SK-N-SH (cell line): ENCODE measurements at regions not wholly inside any gene's neighbourhood (a gene's known extent, or its start where the extent isn't known, plus 50 kb on each side); places are given as distances from the start of the nearest gene placed in this dataset.

Experiments
- CTCF ChIA-PET: fragments of 300-600, 350-600 bp; formaldehyde crosslinking; extraction: SDS; loops from one replicate; lab custom pipeline; 2021; lab: Yijun Ruan, JAX
- POLR2A ChIA-PET: fragments of 350-600 bp; sonication (Branson Sonifier 250); formaldehyde crosslinking; extraction: SDS; loops from one replicate; lab custom pipeline; 2020; ENCODE audit warnings: antibody characterized with exemption, inconsistent platforms; lab: Yijun Ruan, JAX
- DNase-seq: peaks from one replicate; pipeline ENCODE4 v3.0.0; 2012
- H2AFZ ChIP-seq: fragments of 200-600 bp; sonication (generic); 2 replicates; pipeline ENCODE4 v1.8.1; 2016; ENCODE audit warnings: antibody characterized with exemption, mild to moderate bottlenecking, low read depth
- H3F3A ChIP-seq: fragments of 200-600 bp; sonication (generic); replicated peaks from 2 replicates; pipeline ENCODE3; 2016; ENCODE audit warnings: antibody characterized with exemption, mild to moderate bottlenecking; ENCODE audit not compliant: insufficient read depth
- H3K27ac ChIP-seq, 2 experiments: fragments of 200-500 bp in 1 of 2; fragments of 200-600 bp in 1 of 2; sonication (Bioruptor generic) in 1 of 2; sonication (generic), shearing (Covaris generic) in 1 of 2; 2 replicates each; pipeline versions ENCODE4 v1.5.1 to v1.6.1; 2014 to 2016; ENCODE audit warnings: low read depth in 2 of 2, inconsistent platforms in 1 of 2, low read length in 1 of 2, mild to moderate bottlenecking in 1 of 2, mixed read lengths in 1 of 2
- H3K27me3 ChIP-seq: fragments of 200-600 bp; sonication (generic), shearing (Covaris generic); 2 replicates; pipeline ENCODE4 v1.6.1; 2016; ENCODE audit warnings: mixed run types; ENCODE audit not compliant: insufficient read depth
- H3K36me3 ChIP-seq, 2 experiments: fragments of 200-500 bp in 1 of 2; fragments of 200-600 bp in 1 of 2; sonication (Bioruptor generic) in 1 of 2; sonication (generic) in 1 of 2; replicated peaks in 1 of 2; 2 replicates each; pipeline versions ENCODE3 to v1.5.1; 2014 to 2016; ENCODE audit warnings: low read length in 1 of 2, mild to moderate bottlenecking in 1 of 2; ENCODE audit not compliant: insufficient read depth in 2 of 2, control insufficient read depth in 1 of 2
- H3K4me1 ChIP-seq, 2 experiments: fragments of 200-500 bp in 1 of 2; fragments of 200-600 bp in 1 of 2; sonication (Bioruptor generic) in 1 of 2; sonication (generic), shearing (Covaris generic) in 1 of 2; 2 replicates each; pipeline versions ENCODE4 v1.5.1 to v1.6.1; 2014 to 2016; ENCODE audit warnings: low read depth in 1 of 2, low read length in 1 of 2, mixed run types in 1 of 2; ENCODE audit not compliant: insufficient read depth in 2 of 2, control insufficient read depth in 1 of 2
- H3K4me2 ChIP-seq: fragments of 200-600 bp; sonication (generic), shearing (Covaris generic); 2 replicates; pipeline ENCODE4 v1.6.1; 2017; ENCODE audit warnings: mixed run types
- H3K4me3 ChIP-seq, 2 experiments: fragments of 200-500 bp in 1 of 2; fragments of 200-600 bp in 1 of 2; sonication (Bioruptor generic) in 1 of 2; sonication (generic), shearing (Covaris generic) in 1 of 2; 2 replicates each; pipeline versions ENCODE4 v1.5.1 to v1.8.1; 2014 to 2016; ENCODE audit warnings: low read depth in 2 of 2, inconsistent platforms in 1 of 2, low read length in 1 of 2, mild to moderate bottlenecking in 1 of 2, mixed read lengths in 1 of 2, moderate library complexity in 1 of 2
- H3K79me2 ChIP-seq: fragments of 200-600 bp; sonication (generic); 2 replicates; pipeline ENCODE4 v1.8.1; 2017; ENCODE audit warnings: mild to moderate bottlenecking; ENCODE audit not compliant: insufficient read depth
- H3K9ac ChIP-seq: fragments of 200-600 bp; sonication (generic); 2 replicates; pipeline ENCODE4 v1.6.1; 2017; ENCODE audit warnings: mixed run types
- H3K9me2 ChIP-seq: fragments of 200-600 bp; sonication (generic); 2 replicates; pipeline ENCODE4 v1.6.1; 2017; ENCODE audit warnings: mixed run types
- H3K9me3 ChIP-seq: fragments of 200-600 bp; sonication (generic); 2 replicates; pipeline ENCODE4 v1.6.1; 2017; ENCODE audit warnings: mixed run types, mild to moderate bottlenecking, moderate library complexity
- H4K20me1 ChIP-seq: fragments of 200-600 bp; sonication (generic); 2 replicates; pipeline ENCODE4 v1.6.1; 2017; ENCODE audit warnings: mild to moderate bottlenecking, mixed run types; ENCODE audit not compliant: insufficient read depth
- CTCF ChIP-seq: fragments of 200-600 bp; sonication (generic); IDR thresholded peaks from 2 replicates; pipeline ENCODE4 v1.6.1; 2017; ENCODE audit warnings: antibody characterized with exemption, mild to moderate bottlenecking, moderate library complexity
- ELF1 ChIP-seq: IDR thresholded peaks from 2 replicates; pipeline ENCODE4 v1.4.0; 2012
- EP300 ChIP-seq, 2 experiments: IDR thresholded peaks; 2 replicates each; pipeline versions ENCODE4 v1.4.0 to v1.6.1; 2012; ENCODE audit warnings: borderline replicate concordance in 1 of 2, low read depth in 1 of 2, low read length in 1 of 2
- EZH2phosphoT487 ChIP-seq: fragments of 200-600 bp; sonication (generic); IDR thresholded peaks from 2 replicates; pipeline ENCODE4 v1.6.1; 2017; ENCODE audit warnings: low read depth, mixed run types, mild to moderate bottlenecking, antibody characterized with exemption, moderate library complexity, borderline replicate concordance
- FOSL2 ChIP-seq: IDR thresholded peaks from 2 replicates; pipeline ENCODE4 v1.4.0; 2012; ENCODE audit warnings: low read depth, mild to moderate bottlenecking, moderate library complexity, borderline replicate concordance
- FOXM1 ChIP-seq: IDR thresholded peaks from 2 replicates; pipeline ENCODE4 v1.4.0; 2012; ENCODE audit warnings: low read depth, mild to moderate bottlenecking
- GATA2 ChIP-seq: sonication (generic); formaldehyde crosslinking; IDR thresholded peaks from 2 replicates; pipeline ENCODE4 v1.5.0; 2020; ENCODE audit warnings: mild to moderate bottlenecking, missing genetic modification reagents
- JUND ChIP-seq: IDR thresholded peaks from 2 replicates; pipeline ENCODE4 v1.4.0; 2012
- MEF2A ChIP-seq: IDR thresholded peaks from 2 replicates; pipeline ENCODE4 v1.4.0; 2012; ENCODE audit warnings: low read depth, borderline replicate concordance
- NFIC ChIP-seq: IDR thresholded peaks from 2 replicates; pipeline ENCODE4 v1.4.0; 2012; ENCODE audit warnings: borderline replicate concordance
- NRF1 ChIP-seq: IDR thresholded peaks from 2 replicates; pipeline ENCODE4 v1.6.1; 2012; ENCODE audit warnings: low read depth, mild to moderate bottlenecking, low read length
- POLR2AphosphoS5 ChIP-seq: IDR thresholded peaks from 2 replicates; pipeline ENCODE4 v1.6.1; 2012; ENCODE audit warnings: low read depth, low read length
- RCOR1 ChIP-seq: fragments of 150-350 bp; IDR thresholded peaks from 2 replicates; pipeline ENCODE4 v1.6.1; 2017; ENCODE audit warnings: antibody characterized with exemption, low read length
- REST ChIP-seq: IDR thresholded peaks from 2 replicates; pipeline ENCODE4 v1.6.1; 2012; ENCODE audit warnings: mild to moderate bottlenecking, low read depth, low read length, moderate library complexity
- USF2 ChIP-seq: fragments of 150-350 bp; IDR thresholded peaks from 2 replicates; pipeline ENCODE4 v1.6.1; 2017; ENCODE audit warnings: antibody characterized with exemption, low read length, low read depth, borderline replicate concordance
- YY1 ChIP-seq: IDR thresholded peaks from 2 replicates; pipeline ENCODE4 v1.4.0; 2012; ENCODE audit warnings: low read depth, mild to moderate bottlenecking
- ZBTB33 ChIP-seq: IDR thresholded peaks from 2 replicates; pipeline ENCODE4 v1.4.0; 2012; ENCODE audit warnings: low read depth, borderline replicate concordance
- WGBS: methylation state at CpG from one replicate; pipeline ENCODE4 v1.1.6; 2017; ENCODE audit warnings: low lambda C conversion rate; 5-methylcytosine and 5-hydroxymethylcytosine counted together

DNA sequence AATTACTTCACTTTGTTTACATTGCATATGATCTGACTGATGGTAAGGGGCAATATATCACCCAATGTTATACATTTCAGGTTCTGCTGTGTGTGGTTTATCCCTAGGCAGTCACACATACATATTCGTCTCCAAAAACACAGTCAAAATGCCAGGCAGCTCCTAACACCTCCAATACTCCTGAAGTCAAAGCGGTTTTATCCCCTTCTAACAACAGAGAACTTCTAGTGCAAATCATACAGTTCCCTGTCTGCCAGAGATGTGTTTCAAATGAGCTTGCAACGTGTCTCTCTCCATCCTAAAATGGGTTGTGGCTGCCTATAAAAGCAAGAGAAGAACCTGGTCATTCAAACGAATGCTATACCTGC is 328.9 kb downstream of the ELAVL2 start (continued):
- TF ChIP-seq CTCF = no peak
- no peak for TF ChIP-seq JUND
- TF ChIP-seq RCOR1 = no peak
- no peak for TF ChIP-seq REST
- no peak for TF ChIP-seq GATA2 (CRISPR knock-in tag)

DNA sequence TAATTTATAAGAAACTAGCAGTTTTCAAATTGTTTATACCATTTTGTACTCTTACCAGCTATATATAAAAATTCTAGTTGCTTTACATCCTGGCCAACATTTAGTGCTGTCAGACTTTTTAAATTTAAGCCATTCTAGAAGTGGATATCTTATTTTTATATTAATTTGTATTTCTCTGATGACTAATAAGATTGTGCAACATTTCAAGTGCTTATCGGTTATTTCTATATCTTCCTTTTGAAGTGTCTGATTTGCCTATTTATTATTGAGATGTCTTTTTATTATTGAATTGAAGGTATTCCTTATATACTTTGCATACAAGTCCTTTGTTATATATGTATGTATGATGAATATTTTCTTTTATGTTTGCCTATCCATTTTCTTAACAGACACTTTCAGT is 324.0 kb downstream of the ELAVL2 start:
- Histone ChIP-seq H4K20me1 (no peaks in the 10 kb centered on the region), H3F3A (no peaks in the 10 kb centered on the region), H3K4me3 (no peak overlapping the region), H3K79me2 (no peaks in the 10 kb centered on the region), H3K9me3 (no peaks in the 10 kb centered on the region), H3K27ac (no peak overlapping the region), H3K4me2 (no peak overlapping the region), H3K4me1 (no peaks in the 10 kb centered on the region; a peak in 1 of 4 replicates), H3K36me3 (no peaks in the 10 kb centered on the region), H3K27me3 (no peaks in the 10 kb centered on the region), H2AFZ (no peak overlapping the region), H3K9ac (no peak overlapping the region), H3K9me2 (no peaks in the 10 kb centered on the region)
- no peak for DNase-seq
- ChIA-PET POLR2A (no interaction called here), CTCF (interaction anchor here (2.9 kb wide), 1 partner anchor 10 kb away, joined by 10 read pairs; no protein-coding TSS in a partner anchor)
- 21% methylated on average over 1 of the region's 1 CpG for WGBS
- TF ChIP-seq EP300 (IDR thresholded peaks at IDR 0.05; ENCODE audit: borderline replicate concordance in 1 of 2, low read depth in 1 of 2, low read length in 1 of 2) (no peak), GATA2 (CRISPR knock-in tag) (no peak), POLR2AphosphoS5 (no peak), ZBTB33 (no peak), ELF1 (no peak), USF2 (no peak), REST (no peak), NFIC (no peak), JUND (no peak), FOSL2 (no peak), CTCF (no peak), YY1 (no peak), FOXM1 (no peak), EZH2phosphoT487 (no peak), NRF1 (no peak), MEF2A (no peak)
